GM12865 (cell line): ENCODE measurements at regions not wholly inside any gene's neighbourhood (a gene's known extent, or its start where the extent isn't known, plus 50 kb on each side); places are given as distances from the start of the nearest gene placed in this dataset.
"Not testable (repeated sequence)": the region's sequence is repeated elsewhere in the genome, so short reads cannot be mapped to it uniquely, and the experiment has no call there.

Experiments
- DNase-seq: peaks from one replicate; pipeline ENCODE4 v3.0.0; 2010; ENCODE audit warnings: low read depth
- H3K4me3 ChIP-seq: 2 replicates; pipeline ENCODE4 v1.5.1; 2011; ENCODE audit warnings: mild to moderate bottlenecking, low read depth, low read length, control low read depth
- TF ChIP-seq, protein P1 (sequence below): IDR thresholded peaks from 2 replicates; pipeline ENCODE4 v1.5.1; 2011; ENCODE audit warnings: low read length, control low read depth, low read depth, inconsistent platforms; ENCODE audit not compliant: insufficient read depth; ENCODE audit errors: missing control alignments

DNA sequence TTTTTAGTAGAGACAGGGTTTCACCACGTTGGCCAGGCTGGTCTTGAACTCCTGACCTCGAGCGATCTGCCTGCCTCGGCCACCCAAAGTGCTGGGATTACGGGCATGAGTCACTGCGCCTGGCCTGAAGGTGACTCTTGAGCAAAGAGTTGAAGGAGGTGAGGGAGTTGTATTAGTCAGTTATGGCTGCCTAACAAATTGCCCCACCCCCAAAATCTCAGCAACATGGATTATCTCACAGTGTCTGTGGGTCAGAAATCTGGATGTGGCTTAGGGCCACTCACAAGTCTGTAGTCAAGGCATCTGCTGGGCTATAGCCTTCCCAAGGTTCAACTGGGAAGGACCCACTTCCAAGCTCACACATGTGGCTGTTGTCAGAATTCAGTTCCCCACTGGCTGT, 52.8 kb upstream of the ADGRE5 start:
- no peak overlapping the region for H3K4me3 ChIP-seq
- TF ChIP-seq, protein P1, sequence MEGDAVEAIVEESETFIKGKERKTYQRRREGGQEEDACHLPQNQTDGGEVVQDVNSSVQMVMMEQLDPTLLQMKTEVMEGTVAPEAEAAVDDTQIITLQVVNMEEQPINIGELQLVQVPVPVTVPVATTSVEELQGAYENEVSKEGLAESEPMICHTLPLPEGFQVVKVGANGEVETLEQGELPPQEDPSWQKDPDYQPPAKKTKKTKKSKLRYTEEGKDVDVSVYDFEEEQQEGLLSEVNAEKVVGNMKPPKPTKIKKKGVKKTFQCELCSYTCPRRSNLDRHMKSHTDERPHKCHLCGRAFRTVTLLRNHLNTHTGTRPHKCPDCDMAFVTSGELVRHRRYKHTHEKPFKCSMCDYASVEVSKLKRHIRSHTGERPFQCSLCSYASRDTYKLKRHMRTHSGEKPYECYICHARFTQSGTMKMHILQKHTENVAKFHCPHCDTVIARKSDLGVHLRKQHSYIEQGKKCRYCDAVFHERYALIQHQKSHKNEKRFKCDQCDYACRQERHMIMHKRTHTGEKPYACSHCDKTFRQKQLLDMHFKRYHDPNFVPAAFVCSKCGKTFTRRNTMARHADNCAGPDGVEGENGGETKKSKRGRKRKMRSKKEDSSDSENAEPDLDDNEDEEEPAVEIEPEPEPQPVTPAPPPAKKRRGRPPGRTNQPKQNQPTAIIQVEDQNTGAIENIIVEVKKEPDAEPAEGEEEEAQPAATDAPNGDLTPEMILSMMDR = no peak
- no peak for DNase-seq

DNA sequence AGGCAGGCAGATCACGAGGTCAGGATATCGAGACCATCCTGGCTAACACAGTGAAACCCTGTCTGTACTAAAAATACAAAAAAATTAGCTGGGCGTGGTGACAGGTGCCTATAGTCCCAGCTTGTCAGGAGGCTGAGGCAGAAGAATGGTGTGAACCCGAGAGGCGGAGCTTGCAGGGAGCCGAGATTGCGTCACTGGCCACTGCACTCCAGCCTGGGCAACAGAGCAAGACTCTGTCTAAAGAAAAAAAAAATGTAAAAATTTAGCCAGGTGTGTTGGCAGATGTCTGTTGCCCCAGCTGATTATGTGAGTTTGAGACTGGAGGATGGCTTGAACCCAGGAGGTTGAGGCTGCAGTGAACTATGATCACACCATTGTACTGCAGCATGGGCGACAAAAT, 54.2 kb upstream of the ADGRE5 start:
- DNase-seq, H3K4me3 ChIP-seq: not testable (repeated sequence)

DNA sequence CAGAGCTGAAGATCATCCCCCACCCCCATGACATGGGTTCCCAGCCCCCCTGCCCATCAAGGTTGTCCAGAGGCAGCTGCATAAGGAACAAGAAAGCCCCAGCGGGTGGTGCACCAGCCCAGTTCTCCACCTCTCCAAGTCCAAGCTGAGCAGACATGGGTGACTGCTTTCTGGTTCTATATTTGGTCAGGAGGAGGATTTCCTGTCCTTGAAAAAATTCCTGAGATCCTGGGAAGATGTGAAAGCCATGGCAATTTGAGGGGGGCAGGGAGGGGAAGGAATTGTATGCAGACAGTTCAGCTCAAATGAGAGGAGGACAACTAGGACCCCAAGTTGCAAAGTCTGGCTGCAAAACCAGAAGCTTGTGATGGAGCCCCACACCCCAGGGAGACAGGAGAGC, 55.4 kb upstream of the ADGRE5 start:
- H3K4me3 ChIP-seq = no peak overlapping the region
- DNase-seq = no peak

DNA sequence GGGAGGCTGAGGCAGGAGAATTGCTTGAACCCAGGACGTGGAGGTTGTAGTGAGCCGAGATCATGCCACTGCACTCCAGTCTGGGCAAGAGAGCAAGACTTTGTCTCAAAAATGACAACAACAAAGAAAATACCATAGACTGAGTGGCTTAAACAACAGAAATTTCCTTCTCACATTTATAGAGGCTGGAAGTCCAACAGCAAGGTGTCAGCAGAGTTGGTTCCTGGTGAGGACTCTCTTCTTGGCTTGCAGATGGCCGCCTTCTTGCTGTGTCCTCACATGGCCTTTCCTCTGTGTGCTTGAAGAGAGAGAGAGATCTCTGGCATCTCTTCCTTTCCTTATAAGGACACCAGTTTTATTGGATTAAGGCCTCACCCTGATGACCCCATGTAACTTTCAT, 56.1 kb upstream of the ADGRE5 start:
- no peak for DNase-seq
- TF ChIP-seq, protein P1 = no peak
- no peak overlapping the region for H3K4me3 ChIP-seq

More for the DNA sequence above, 55.4 kb upstream of the ADGRE5 start:
- TF ChIP-seq, protein P1 = no peak

DNA sequence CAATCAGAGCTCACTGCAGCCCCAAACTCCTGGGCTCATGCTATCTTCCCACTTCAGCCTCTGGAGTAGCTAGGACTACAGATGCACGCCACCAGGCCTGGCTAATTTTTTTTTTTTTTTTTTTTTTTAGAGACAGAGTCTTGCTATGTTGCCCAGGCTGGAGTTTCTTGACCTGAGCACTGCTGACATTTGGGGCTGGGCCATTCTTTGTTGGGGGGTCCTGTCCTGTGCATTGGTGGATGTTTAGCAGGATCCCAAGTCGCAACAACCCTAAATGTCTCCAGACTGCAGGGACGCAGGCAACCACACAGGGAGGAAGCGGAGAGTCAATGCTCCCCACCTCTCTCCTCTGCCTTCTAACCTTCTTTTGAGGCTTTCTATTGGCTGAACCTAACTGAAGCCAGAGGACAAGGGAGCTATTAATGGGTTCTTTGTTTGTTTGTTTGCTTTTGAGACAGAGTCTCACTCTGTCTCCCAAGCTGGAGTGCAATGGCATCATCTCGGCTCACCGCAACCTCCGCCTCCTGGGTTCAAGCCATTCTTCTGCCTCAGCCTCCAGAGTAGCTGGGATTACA, 58.3 kb upstream of the ADGRE5 start:
- TF ChIP-seq, protein P1 = no peak
- no peak overlapping the region for H3K4me3 ChIP-seq
- DNase-seq = no peak

DNA sequence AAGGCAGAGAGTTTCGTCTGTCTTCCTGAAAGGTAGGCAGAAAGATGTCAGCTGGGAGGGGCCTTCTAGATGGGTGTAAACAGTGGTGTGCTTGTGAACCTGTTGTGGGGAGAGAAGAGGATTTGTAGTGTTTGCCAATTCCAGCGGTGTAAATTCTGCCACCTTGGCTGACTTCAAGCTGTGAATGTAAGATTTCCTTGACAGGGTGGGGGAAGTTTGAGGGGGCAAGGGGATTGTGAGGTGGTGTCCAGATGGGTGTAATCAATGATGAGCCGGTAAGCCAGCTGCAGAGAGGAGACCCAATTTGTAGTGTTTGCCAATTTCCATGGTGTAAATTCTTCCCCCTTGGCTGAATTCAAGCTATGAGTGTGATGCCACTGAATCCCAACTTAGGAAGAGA, 61.0 kb upstream of the ADGRE5 start:
- TF ChIP-seq, protein P1 = no peak
- no peak overlapping the region for H3K4me3 ChIP-seq
- no peak for DNase-seq

DNA sequence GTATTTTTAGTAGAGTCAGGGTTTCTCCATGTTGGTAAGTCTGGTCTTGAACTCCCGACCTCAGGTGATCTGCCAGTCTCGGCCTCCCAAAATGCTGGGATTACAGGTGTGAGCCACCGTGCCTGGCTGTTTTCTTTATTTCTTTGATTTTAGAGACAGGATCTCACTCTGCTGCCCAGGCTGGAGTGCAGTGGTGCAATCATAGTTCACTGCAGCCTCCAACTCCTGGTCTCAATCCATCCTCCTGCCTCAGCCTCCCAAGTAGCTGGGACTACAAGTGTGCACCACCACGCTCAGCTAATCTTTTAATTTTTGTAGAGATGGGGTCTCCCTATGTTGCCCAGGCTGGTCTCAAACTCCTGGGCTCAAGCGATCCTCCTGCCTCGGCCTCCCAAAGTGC, 61.5 kb upstream of the ADGRE5 start:
- DNase-seq, H3K4me3 ChIP-seq: not testable (repeated sequence)

DNA sequence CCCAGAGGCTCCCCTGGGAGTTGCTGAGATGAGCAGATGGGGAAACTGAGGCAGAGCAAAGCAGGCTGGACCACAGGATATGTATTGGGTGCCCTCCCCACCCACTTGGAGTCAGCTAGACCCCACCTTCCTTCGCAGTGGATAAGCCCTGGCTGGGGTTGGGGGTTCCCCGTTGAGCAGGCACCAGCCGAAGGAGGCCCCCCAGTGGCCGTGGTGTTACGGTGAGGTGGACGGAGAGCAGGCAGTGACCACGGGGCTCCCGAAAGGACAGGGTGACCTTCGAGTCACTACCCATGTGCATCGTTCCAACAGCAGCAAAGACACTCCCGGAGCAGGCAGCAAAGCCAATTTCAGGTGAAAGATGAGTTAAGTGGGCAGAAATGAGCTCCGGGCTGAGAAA, 62.4 kb upstream of the ADGRE5 start:
- TF ChIP-seq, protein P1 = peak; percentile 56
- DNase-seq = peak; percentile 34
- H3K4me3 ChIP-seq = no peak overlapping the region
